ENCODE measurements at regions not wholly inside any gene's neighbourhood (a gene's known extent, or its start where the extent isn't known, plus 50 kb on each side); places are given as distances from the start of the nearest gene placed in this dataset.

GRCh38 chr6:14276667-14277404 is 159.3 kb downstream of the CD83 start (continued):
- TF ChIP-seq ATF2 (IDR thresholded peaks at IDR 0.05; ENCODE audit: low read length) (peak; percentile 60; the same call in 1 of the 2 replicates), SPI1 (IDR thresholded peaks at IDR 0.05; ENCODE audit: borderline replicate concordance, insufficient read depth, low read depth, low read length) (peak; percentile 65), NFYA (IDR thresholded peaks at IDR 0.05; ENCODE audit: borderline replicate concordance, low read depth, low read length) (no peak), RUNX3 (IDR thresholded peaks at IDR 0.05; ENCODE audit: low read length) (peak; percentile 89), NFIC (IDR thresholded peaks at IDR 0.05; ENCODE audit: low read depth, low read length) (peak; percentile 76), BMI1 (IDR thresholded peaks at IDR 0.05; ENCODE audit: borderline replicate concordance) (peak; percentile 61; the same call in 1 of the 2 replicates), ZSCAN29 (IDR thresholded peaks at IDR 0.05) (no peak), MYB (IDR thresholded peaks at IDR 0.05; ENCODE audit: borderline replicate concordance, low read depth, low read length) (no peak), EP300 (IDR thresholded peaks at IDR 0.05; ENCODE audit: borderline replicate concordance in 1 of 2, control insufficient read depth in 1 of 2, low read depth in 2 of 2, low read length in 2 of 2) (peak; percentile 40 to 80; a peak in 3 of 4 replicates), GABPA (IDR thresholded peaks at IDR 0.05; ENCODE audit: low read depth) (0 out of 2 replicates have a peak, but pooled peaks have one; percentile 15), MTA3 (IDR thresholded peaks at IDR 0.05; ENCODE audit: borderline replicate concordance, low read length) (peak; percentile 63; the same call in 1 of the 2 replicates), PRDM15 (CRISPR knock-in tag; IDR thresholded peaks at IDR 0.05) (no peak), ZNF24 (IDR thresholded peaks at IDR 0.05) (no peak), RELB (IDR thresholded peaks at IDR 0.05; ENCODE audit: low read depth) (peak; percentile 91), MEF2A (IDR thresholded peaks at IDR 0.05; ENCODE audit: insufficient read depth, low read depth, low read length) (peak; percentile 95), YBX1 (IDR thresholded peaks at IDR 0.05) (0 out of 2 replicates have a peak, but pooled peaks have one; percentile 10), NRF1 (conservative IDR thresholded peaks at IDR 0.05; ENCODE audit: low read depth, low read length) (no peak), PKNOX1 (IDR thresholded peaks at IDR 0.05) (peak; percentile 31; the same call in 1 of the 2 replicates), POLR2AphosphoS5 (IDR thresholded peaks at IDR 0.05; ENCODE audit: low read length) (no peak), TCF12 (IDR thresholded peaks at IDR 0.05; ENCODE audit: low read depth, low read length) (no peak), CREM (IDR thresholded peaks at IDR 0.05; ENCODE audit: low read depth) (peak; percentile 34; the same call in 1 of the 2 replicates), POU2F2 (IDR thresholded peaks at IDR 0.05; ENCODE audit: borderline replicate concordance, low read depth, low read length) (no peak), FOS (IDR thresholded peaks at IDR 0.05; ENCODE audit: borderline replicate concordance, extremely low read depth, insufficient read length) (no peak)

All from GM12878 (cell line).